GM23338 (cell line): ENCODE measurements at regions not wholly inside any gene's neighbourhood (a gene's known extent, or its start where the extent isn't known, plus 50 kb on each side); places are given as distances from the start of the nearest gene placed in this dataset.

Experiments used
- ATAC-seq: fragments of 200-7000 bp; cut with Tn5 transposase; 3 replicates; pipeline ENCODE4 v1.9.1; 2020
- DNase-seq: peaks from one replicate; pipeline ENCODE4 v3.0.0-alpha.2; 2015; ENCODE audit warnings: low spot score
- H2AFZ ChIP-seq: fragments of 200-600 bp; sonication (generic); 2 replicates; pipeline ENCODE4 v1.8.0; 2016; ENCODE audit warnings: antibody characterized with exemption, mild to moderate bottlenecking, moderate library complexity
- H3F3A ChIP-seq: fragments of 200-600 bp; sonication (generic); replicated peaks from 2 replicates; pipeline ENCODE4 v1.8.0; 2017; ENCODE audit warnings: antibody characterized with exemption, mixed run types, low read depth
- H3K27ac ChIP-seq: fragments of 200-600 bp; sonication (generic); 2 replicates; pipeline ENCODE4 v1.6.1; 2016; ENCODE audit warnings: low read depth
- H3K27me3 ChIP-seq: fragments of 200-600 bp; sonication (generic); 2 replicates; pipeline ENCODE4 v1.8.0; 2016; ENCODE audit warnings: mild to moderate bottlenecking, mixed run types, moderate library complexity; ENCODE audit not compliant: insufficient read depth
- H3K36me3 ChIP-seq: fragments of 200-600 bp; sonication (generic); 2 replicates; pipeline ENCODE4 v1.8.0; 2016; ENCODE audit warnings: mild to moderate bottlenecking; ENCODE audit not compliant: insufficient read depth
- H3K4me1 ChIP-seq: fragments of 200-600 bp; sonication (generic); 2 replicates; pipeline ENCODE4 v1.8.0; 2016; ENCODE audit warnings: mild to moderate bottlenecking, moderate library complexity; ENCODE audit not compliant: insufficient read depth
- H3K4me2 ChIP-seq: fragments of 200-600 bp; sonication (generic); 2 replicates; pipeline ENCODE4 v1.7.1; 2017; ENCODE audit warnings: mixed run types
- H3K4me3 ChIP-seq: fragments of 200-600 bp; sonication (generic); 2 replicates; pipeline ENCODE4 v1.6.1; 2016; ENCODE audit warnings: mixed run types
- H3K79me2 ChIP-seq: fragments of 200-600 bp; sonication (generic); replicated peaks from 2 replicates; pipeline ENCODE4 v1.8.0; 2017; ENCODE audit warnings: mild to moderate bottlenecking; ENCODE audit not compliant: insufficient read depth
- H3K9me2 ChIP-seq: fragments of 200-600 bp; sonication (generic); 2 replicates; pipeline ENCODE4 v1.8.0; 2017; ENCODE audit not compliant: insufficient read depth
- H4K20me1 ChIP-seq: fragments of 200-600 bp; sonication (generic); replicated peaks from 2 replicates; pipeline ENCODE4 v1.8.0; 2017; ENCODE audit warnings: mild to moderate bottlenecking; ENCODE audit not compliant: insufficient read depth
- H3K27ac Mint-ChIP-seq: 2 replicates; pipeline ENCODE4 v1.8.0; 2020; ENCODE audit warnings: inconsistent platforms, mild to moderate bottlenecking, moderate library complexity, mixed read lengths
- H3K27me3 Mint-ChIP-seq: 3 replicates; pipeline ENCODE4 v1.8.0; 2022; ENCODE audit warnings: low read depth, mild to moderate bottlenecking, moderate library complexity, mixed read lengths, inconsistent platforms; ENCODE audit not compliant: insufficient read depth, poor library complexity
- H3K36me3 Mint-ChIP-seq: 3 replicates; pipeline ENCODE4 v1.8.0; 2021; ENCODE audit warnings: low read depth, mild to moderate bottlenecking, inconsistent platforms, moderate library complexity, mixed read lengths
- H3K4me1 Mint-ChIP-seq: 3 replicates; pipeline ENCODE4 v1.8.0; 2020; ENCODE audit warnings: mild to moderate bottlenecking, inconsistent platforms, mixed read lengths
- H3K4me3 Mint-ChIP-seq: 3 replicates; pipeline ENCODE4 v1.8.0; 2021; ENCODE audit warnings: moderate library complexity, mild to moderate bottlenecking, inconsistent platforms, mixed read lengths
- H3K9me3 Mint-ChIP-seq: 3 replicates; pipeline ENCODE4 v1.8.0; 2020; ENCODE audit warnings: moderate library complexity, mild to moderate bottlenecking, inconsistent platforms, mixed read lengths
- CREB1 ChIP-seq: fragments of 250-450 bp; sonication (Bioruptor Pico); IDR thresholded peaks from 2 replicates; pipeline ENCODE4 v1.5.0; 2020; ENCODE audit warnings: low read depth, mild to moderate bottlenecking, moderate library complexity
- CTCF ChIP-seq, 2 experiments: fragments of 200-600 bp in 1 of 2; sonication (generic) in 1 of 2; conservative IDR thresholded peaks; 2 replicates each; pipeline versions ENCODE4 v1.5.1 to v1.6.1; 2016 to 2017; ENCODE audit warnings: antibody characterized with exemption in 2 of 2, low read depth in 2 of 2, mild to moderate bottlenecking in 2 of 2, moderate library complexity in 1 of 2
- ETS1 ChIP-seq: IDR thresholded peaks from 2 replicates; pipeline ENCODE4 v1.6.1; 2016; ENCODE audit warnings: antibody characterized with exemption
- EZH2phosphoT487 ChIP-seq: fragments of 200-600 bp; sonication (generic); IDR thresholded peaks from one replicate; pipeline ENCODE4 v1.8.1; 2018; ENCODE audit warnings: antibody characterized with exemption; ENCODE audit not compliant: unreplicated experiment
- POLR2AphosphoS5 ChIP-seq: IDR thresholded peaks from 2 replicates; pipeline ENCODE4 v1.6.1; 2016; ENCODE audit warnings: antibody characterized with exemption, low read depth
- REST ChIP-seq: IDR thresholded peaks from one replicate; pipeline ENCODE4 v1.6.1; 2018; ENCODE audit warnings: antibody characterized with exemption; ENCODE audit not compliant: unreplicated experiment
- ZNF331 ChIP-seq: fragments of 250-450 bp; sonication (Bioruptor Pico); IDR thresholded peaks from 2 replicates; pipeline ENCODE4 v1.5.0; 2020; ENCODE audit warnings: low read depth, mild to moderate bottlenecking, moderate library complexity
- ZNF462 ChIP-seq: fragments of 250-450 bp; sonication (Bioruptor Pico); IDR thresholded peaks from 2 replicates; pipeline ENCODE4 v1.5.0; 2020; ENCODE audit warnings: mild to moderate bottlenecking, moderate library complexity

- Histone ChIP-seq H3K79me2 (no peaks in the 10 kb centered on the region; the same call in 1 of the 2 replicates), H3K36me3 (no peaks in the 10 kb centered on the region), H3K27ac (no peak overlapping the region), H3F3A (no peaks in the 10 kb centered on the region), H3K4me3 (no peak overlapping the region), H3K9me2 (no peaks in the 10 kb centered on the region), H3K4me1 (no peaks in the 10 kb centered on the region), H4K20me1 (no peaks in the 10 kb centered on the region), H3K27me3 (no peaks in the 10 kb centered on the region), H2AFZ (no peak overlapping the region), H3K4me2 (no peak overlapping the region)
- no peaks in the 10 kb centered on the region; the same call in 2 of the 3 replicates for H3K4me1 Mint-ChIP-seq
- no peak overlapping the region for H3K27ac Mint-ChIP-seq
- DNase-seq (no peak), ATAC-seq (no peak)
- no peak for TF ChIP-seq POLR2AphosphoS5
- TF ChIP-seq CREB1 (CRISPR knock-in tag): no peak
- TF ChIP-seq ZNF462 (CRISPR knock-in tag): no peak
- no peak for TF ChIP-seq CTCF (conservative IDR thresholded peaks at IDR 0.05; ENCODE audit: low read depth in 2 of 2)
- no peak for TF ChIP-seq ZNF331 (CRISPR knock-in tag)
- TF ChIP-seq EZH2phosphoT487: no peak
- no peak for TF ChIP-seq ETS1
- TF ChIP-seq REST: no peak
- H3K9me3 Mint-ChIP-seq: no peaks in the 10 kb centered on the region; the same call in 2 of the 3 replicates
- peaks cover 2% of the 10 kb centered on the region; the same call in 2 of the 3 replicates for H3K36me3 Mint-ChIP-seq
- no peak overlapping the region for H3K4me3 Mint-ChIP-seq
- H3K27me3 Mint-ChIP-seq: no peaks in the 10 kb centered on the region
Observed at GRCh38 chr16:9035996-9036395, 55.4 kb upstream of the HAPSTR1 start.
